Epithelial cell of esophagus (primary cell): ENCODE measurements at regions not wholly inside any gene's neighbourhood (a gene's known extent, or its start where the extent isn't known, plus 50 kb on each side); places are given as distances from the start of the nearest gene placed in this dataset.

Experiments
- DNase-seq: peaks from one replicate; pipeline ENCODE4 v3.0.0; 2010; ENCODE audit warnings: low read depth
- H3K4me3 ChIP-seq: 2 replicates; pipeline ENCODE4 v1.5.1; 2011; ENCODE audit warnings: mild to moderate bottlenecking, low read length, control low read depth
- TF ChIP-seq, protein P1 (sequence below): IDR thresholded peaks from 2 replicates; pipeline ENCODE4 v1.5.1; 2011; ENCODE audit warnings: low read depth, mild to moderate bottlenecking, low read length, control low read depth, inconsistent platforms; ENCODE audit not compliant: insufficient read depth; ENCODE audit errors: missing control alignments

DNA sequence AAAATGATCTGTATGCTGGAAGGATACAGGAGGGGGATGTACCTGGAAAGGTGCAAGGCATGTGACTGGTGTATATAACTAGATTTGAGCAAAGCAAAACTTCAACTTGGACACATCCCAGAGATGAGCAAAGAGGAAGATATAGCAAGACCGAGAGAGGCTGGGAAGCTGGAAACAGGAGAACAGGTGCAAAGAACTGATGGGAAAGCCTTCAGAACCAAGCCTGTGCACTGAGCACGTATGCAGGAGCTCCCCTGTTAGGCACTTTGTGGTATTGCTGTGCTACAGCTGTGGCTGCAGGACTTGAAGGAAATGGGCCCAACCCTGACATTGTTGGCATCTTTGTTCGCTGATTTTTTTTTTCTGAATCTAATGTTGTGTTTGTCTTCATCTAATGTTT, 120.7 kb upstream of the PWP1 start:
- DNase-seq = peak; percentile 61
- H3K4me3 ChIP-seq = no peak overlapping the region
- TF ChIP-seq, protein P1, sequence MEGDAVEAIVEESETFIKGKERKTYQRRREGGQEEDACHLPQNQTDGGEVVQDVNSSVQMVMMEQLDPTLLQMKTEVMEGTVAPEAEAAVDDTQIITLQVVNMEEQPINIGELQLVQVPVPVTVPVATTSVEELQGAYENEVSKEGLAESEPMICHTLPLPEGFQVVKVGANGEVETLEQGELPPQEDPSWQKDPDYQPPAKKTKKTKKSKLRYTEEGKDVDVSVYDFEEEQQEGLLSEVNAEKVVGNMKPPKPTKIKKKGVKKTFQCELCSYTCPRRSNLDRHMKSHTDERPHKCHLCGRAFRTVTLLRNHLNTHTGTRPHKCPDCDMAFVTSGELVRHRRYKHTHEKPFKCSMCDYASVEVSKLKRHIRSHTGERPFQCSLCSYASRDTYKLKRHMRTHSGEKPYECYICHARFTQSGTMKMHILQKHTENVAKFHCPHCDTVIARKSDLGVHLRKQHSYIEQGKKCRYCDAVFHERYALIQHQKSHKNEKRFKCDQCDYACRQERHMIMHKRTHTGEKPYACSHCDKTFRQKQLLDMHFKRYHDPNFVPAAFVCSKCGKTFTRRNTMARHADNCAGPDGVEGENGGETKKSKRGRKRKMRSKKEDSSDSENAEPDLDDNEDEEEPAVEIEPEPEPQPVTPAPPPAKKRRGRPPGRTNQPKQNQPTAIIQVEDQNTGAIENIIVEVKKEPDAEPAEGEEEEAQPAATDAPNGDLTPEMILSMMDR = peak; percentile 88

DNA sequence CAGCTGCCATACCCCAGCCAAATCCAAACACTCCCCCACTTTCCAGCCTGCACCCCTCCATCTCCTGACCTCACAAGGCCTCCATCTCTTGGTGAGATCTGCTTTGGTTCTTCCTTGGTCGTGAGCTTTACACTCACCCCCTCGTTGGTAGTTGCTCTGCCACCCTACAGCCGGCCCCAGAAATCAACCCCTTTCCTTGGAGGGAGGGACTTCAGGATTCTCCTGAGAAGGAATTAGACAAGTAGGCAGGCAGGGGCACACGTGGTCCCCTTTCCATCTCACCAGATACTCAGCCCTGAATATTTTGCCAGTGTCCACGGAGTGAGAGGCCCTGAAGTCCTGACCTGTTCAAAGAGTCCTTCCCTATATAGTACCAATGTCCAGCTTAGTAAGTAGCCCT, 120.0 kb upstream of the PWP1 start:
- no peak for DNase-seq
- TF ChIP-seq, protein P1 = no peak
- H3K4me3 ChIP-seq = no peak overlapping the region

DNA sequence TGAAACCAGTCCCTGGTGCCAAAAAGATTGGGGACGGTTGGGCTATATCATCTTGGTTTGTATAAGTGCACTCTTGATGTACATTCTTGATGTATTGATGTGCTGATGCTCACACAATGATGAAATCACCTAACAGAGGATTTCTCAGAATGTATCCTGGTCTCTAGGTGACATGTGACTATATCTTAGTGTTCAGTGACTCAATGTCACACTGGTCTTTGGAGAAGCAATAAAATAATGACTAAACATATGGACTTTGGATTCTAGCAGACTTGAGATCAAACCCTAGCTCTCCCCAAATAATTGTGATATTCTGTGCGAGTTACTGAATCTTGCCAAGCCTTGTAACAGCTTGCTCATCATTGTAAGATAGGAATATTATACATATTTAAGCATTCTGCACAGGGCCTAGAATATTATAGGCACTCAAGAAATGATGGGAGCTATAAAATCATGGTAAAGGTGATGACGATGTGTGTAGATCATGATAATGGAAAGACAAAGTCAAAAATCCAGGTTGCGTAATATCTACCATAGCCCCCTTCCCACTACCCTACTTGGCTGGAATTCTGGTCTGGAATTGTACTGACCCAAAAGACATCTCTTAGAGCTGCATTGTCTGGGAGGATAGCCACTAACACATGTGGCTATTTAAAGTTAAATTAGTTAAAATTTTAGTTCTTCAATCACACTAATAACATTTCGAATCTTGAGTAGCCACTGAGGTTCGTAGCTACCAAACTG, 117.6 kb upstream of the PWP1 start:
- no peak for DNase-seq
- H3K4me3 ChIP-seq = no peak overlapping the region
- TF ChIP-seq, protein P1 = no peak

DNA sequence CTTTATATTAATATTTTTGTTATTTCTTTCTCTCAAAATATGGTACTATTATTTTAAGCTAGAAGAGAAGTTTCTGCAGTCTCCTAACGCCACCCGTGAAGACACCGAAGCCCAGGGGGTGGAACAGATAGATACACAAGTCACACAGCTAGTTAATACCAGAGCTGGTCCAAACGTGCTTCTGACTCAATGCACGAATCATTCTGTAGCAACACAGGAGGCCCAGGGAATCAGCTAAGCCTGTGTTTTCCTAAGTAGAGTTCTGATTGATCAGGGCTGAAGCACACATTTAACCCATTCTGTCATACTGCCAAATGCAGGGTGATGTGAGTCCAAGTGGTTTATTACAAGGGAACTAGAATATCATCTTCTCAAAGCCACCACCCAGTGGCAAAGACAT, 116.9 kb upstream of the PWP1 start:
- H3K4me3 ChIP-seq = no peak overlapping the region
- peak; percentile 88 for DNase-seq
- TF ChIP-seq, protein P1 = no peak

DNA sequence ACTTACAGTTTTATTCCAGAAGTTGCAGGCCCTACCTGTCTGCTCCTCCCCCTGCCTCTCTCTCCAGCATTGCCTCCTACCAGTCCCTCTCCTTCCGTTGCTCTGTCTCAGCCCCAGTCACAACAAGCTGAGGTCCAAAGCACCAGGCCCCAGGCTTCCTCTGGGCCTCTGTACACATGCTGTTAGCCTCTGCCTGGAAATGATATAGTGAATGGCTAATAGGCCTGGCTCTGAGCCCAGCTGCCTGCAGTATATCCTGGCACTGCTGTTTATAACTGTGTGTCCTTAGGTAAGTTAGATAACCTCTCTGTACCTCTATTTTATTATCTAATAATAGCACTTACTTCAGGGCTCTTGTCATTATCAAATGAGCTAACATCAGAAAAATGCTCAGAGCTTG, 114.9 kb upstream of the PWP1 start:
- TF ChIP-seq, protein P1 = no peak
- DNase-seq = peak; percentile 37
- H3K4me3 ChIP-seq = no peak overlapping the region

DNA sequence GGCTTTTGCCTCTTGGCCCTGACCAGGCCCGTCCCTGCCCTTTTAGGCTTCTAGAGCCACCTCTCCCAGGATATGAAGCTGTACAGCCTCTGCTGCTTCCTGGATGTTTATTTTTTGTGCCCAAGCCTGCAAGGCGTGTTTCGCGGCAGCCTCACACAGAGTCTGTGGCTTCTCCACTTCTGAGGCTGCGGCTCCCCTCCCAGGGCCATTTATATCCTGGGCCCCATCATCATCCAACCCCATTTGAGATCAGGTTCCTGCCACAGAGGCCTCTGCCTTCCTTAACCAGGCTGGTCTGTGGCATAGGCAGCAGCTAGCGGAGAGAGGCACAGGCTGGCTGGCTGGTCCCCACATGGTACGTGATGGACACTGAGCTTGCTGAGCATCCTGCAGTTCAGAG, 114.1 kb upstream of the PWP1 start:
- H3K4me3 ChIP-seq = no peak overlapping the region
- TF ChIP-seq, protein P1 = no peak
- no peak for DNase-seq

DNA sequence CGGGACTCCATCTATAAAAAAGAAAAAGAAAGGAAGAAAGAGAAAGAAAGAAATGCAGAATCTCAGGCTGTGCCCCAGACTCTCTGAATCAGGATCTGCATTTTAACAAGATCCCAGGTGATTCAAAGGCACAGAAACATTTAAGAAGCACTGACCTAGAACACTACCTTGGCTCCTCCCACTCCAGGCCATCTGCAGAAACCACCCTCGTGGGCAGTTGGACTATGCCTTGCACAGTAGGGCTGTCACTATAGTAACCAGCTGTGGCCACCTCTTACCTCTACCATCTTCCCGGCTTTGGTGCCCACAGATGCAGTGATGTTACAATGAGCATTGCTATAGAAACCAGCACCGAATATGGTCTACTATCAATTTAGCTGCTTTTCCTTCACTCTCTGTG, 110.9 kb upstream of the PWP1 start:
- no peak for DNase-seq
- no peak overlapping the region for H3K4me3 ChIP-seq
- TF ChIP-seq, protein P1 = no peak
